Liver (tissue), 8 donors: ENCODE measurements at regions not wholly inside any gene's neighbourhood (a gene's known extent, or its start where the extent isn't known, plus 50 kb on each side); places are given as distances from the start of the nearest gene placed in this dataset.

Source experiments
- DNase-seq: peaks from one replicate; pipeline ENCODE4 v3.0.0-alpha.2; 2017; ENCODE audit warnings: low spot score
- H3K27ac ChIP-seq, 2 donors: one replicate each; pipeline ENCODE4 v1.7.0; 2013; ENCODE audit warnings: inconsistent platforms in 2 of 2, low read length in 2 of 2, control low read depth in 1 of 2, low read depth in 1 of 2, mild to moderate bottlenecking in 1 of 2
- H3K27me3 ChIP-seq, 4 donors: one replicate each; pipeline versions ENCODE4 v1.6.1 to v1.7.0; 2013; ENCODE audit warnings: low read length in 3 of 4, inconsistent platforms in 1 of 4, mild to moderate bottlenecking in 1 of 4, moderate library complexity in 1 of 4; ENCODE audit not compliant: control insufficient read depth in 4 of 4, insufficient read depth in 4 of 4
- H3K36me3 ChIP-seq, 4 donors: one replicate each; pipeline versions ENCODE4 v1.6.1 to v1.7.0; 2013; ENCODE audit warnings: low read length in 3 of 4, mild to moderate bottlenecking in 3 of 4, low read depth in 1 of 4, moderate library complexity in 1 of 4; ENCODE audit not compliant: control insufficient read depth in 4 of 4, insufficient read depth in 3 of 4
- H3K4me1 ChIP-seq, 4 donors: one replicate each; pipeline versions ENCODE4 v1.6.1 to v1.7.0; 2013; ENCODE audit warnings: low read length in 3 of 4, mild to moderate bottlenecking in 3 of 4, moderate library complexity in 1 of 4; ENCODE audit not compliant: control insufficient read depth in 4 of 4, insufficient read depth in 4 of 4
- H3K4me3 ChIP-seq, 3 donors: one replicate each; pipeline versions ENCODE4 v1.6.1 to v1.7.0; 2013; ENCODE audit warnings: low read length in 3 of 3, control low read depth in 1 of 3, low read depth in 1 of 3, mild to moderate bottlenecking in 1 of 3
- H3K9ac ChIP-seq, 2 donors: one replicate each; pipeline ENCODE4 v1.7.0; 2013; ENCODE audit warnings: low read length in 2 of 2, mild to moderate bottlenecking in 2 of 2, moderate library complexity in 2 of 2, control low read depth in 1 of 2, low read depth in 1 of 2
- H3K9me3 ChIP-seq, 4 donors: one replicate each; pipeline versions ENCODE4 v1.6.1 to v1.7.0; 2013; ENCODE audit warnings: low read length in 3 of 4; ENCODE audit not compliant: control insufficient read depth in 4 of 4
- ATF3 ChIP-seq: IDR thresholded peaks from 2 replicates; pipeline ENCODE4 v1.6.1; 2016; ENCODE audit warnings: antibody characterized with exemption
- CTCF ChIP-seq: fragments of 150-350 bp; IDR thresholded peaks from 2 replicates; pipeline ENCODE4 v1.5.1; 2017; ENCODE audit warnings: improper control_type of control experiment, low read depth, low read length; ENCODE audit not compliant: missing input control
- EGR1 ChIP-seq, 2 donors: IDR thresholded peaks; 2 replicates each; pipeline ENCODE4 v1.6.1; 2016 to 2018; ENCODE audit warnings: antibody characterized with exemption in 2 of 2, low read depth in 2 of 2
- FOXA1 ChIP-seq: IDR thresholded peaks from 2 replicates; pipeline ENCODE4 v1.6.1; 2016; ENCODE audit warnings: antibody characterized with exemption
- FOXA2 ChIP-seq: IDR thresholded peaks from 2 replicates; pipeline ENCODE4 v1.6.1; 2016; ENCODE audit warnings: antibody characterized with exemption
- GABPA ChIP-seq, 2 donors: IDR thresholded peaks in 1 of 2; conservative IDR thresholded peaks in 1 of 2; 2 replicates each; pipeline ENCODE4 v1.6.1; 2016; ENCODE audit warnings: antibody characterized with exemption in 2 of 2, mild to moderate bottlenecking in 1 of 2, moderate library complexity in 1 of 2
- HNF4A ChIP-seq, 2 donors: conservative IDR thresholded peaks; 2 replicates each; pipeline ENCODE4 v1.6.1; 2016; ENCODE audit warnings: antibody characterized with exemption in 2 of 2, mild to moderate bottlenecking in 2 of 2
- HNF4G ChIP-seq: IDR thresholded peaks from 2 replicates; pipeline ENCODE4 v1.6.1; 2016; ENCODE audit warnings: antibody characterized with exemption
- JUND ChIP-seq, 2 donors: IDR thresholded peaks; 2 replicates each; pipeline ENCODE4 v1.6.1; 2016; ENCODE audit warnings: antibody characterized with exemption in 2 of 2
- MAX ChIP-seq: IDR thresholded peaks from 2 replicates; pipeline ENCODE4 v1.6.1; 2016; ENCODE audit warnings: antibody characterized with exemption
- NR2F2 ChIP-seq: IDR thresholded peaks from 2 replicates; pipeline ENCODE4 v1.6.1; 2016; ENCODE audit warnings: antibody characterized with exemption
- RAD21 ChIP-seq, 2 donors: IDR thresholded peaks; 2 replicates each; pipeline ENCODE4 v1.6.1; 2016; ENCODE audit warnings: antibody characterized with exemption in 2 of 2, mild to moderate bottlenecking in 2 of 2
- REST ChIP-seq: IDR thresholded peaks from 2 replicates; pipeline ENCODE4 v1.6.1; 2016; ENCODE audit warnings: antibody characterized with exemption, mild to moderate bottlenecking
- RXRA ChIP-seq, 2 donors: IDR thresholded peaks; 2 replicates each; pipeline ENCODE4 v1.6.1; 2017 to 2018; ENCODE audit warnings: antibody characterized with exemption in 2 of 2, mild to moderate bottlenecking in 1 of 2
- SP1 ChIP-seq: IDR thresholded peaks from 2 replicates; pipeline ENCODE4 v1.6.1; 2018; ENCODE audit warnings: antibody characterized with exemption, mild to moderate bottlenecking
- YY1 ChIP-seq: IDR thresholded peaks from 2 replicates; pipeline ENCODE4 v1.6.1; 2016; ENCODE audit warnings: antibody characterized with exemption, mild to moderate bottlenecking
- ZBTB33 ChIP-seq: IDR thresholded peaks from 2 replicates; pipeline ENCODE4 v1.6.1; 2016; ENCODE audit warnings: antibody characterized with exemption
- WGBS: extraction: QIAGEN DNeasy Blood & Tissue Kit; methylation state at CpG from one replicate; pipeline ENCODE4 v1.1.7; 2013; 5-methylcytosine and 5-hydroxymethylcytosine counted together
- donor health status: healthy.
- donor health status: healthy.
- donor health status: healthy.
- donor health status: healthy.
- donor health status: healthy.

- Histone ChIP-seq H3K9me3 (no peaks in the 10 kb centered on the region), H3K27ac (no peak overlapping the region), H3K4me3 (no peak overlapping the region), H3K4me1 (no peaks in the 10 kb centered on the region), H3K9ac (no peak overlapping the region), H3K36me3 (no peaks in the 10 kb centered on the region), H3K27me3 (peaks cover 0 to 3% (median 0%) of the 10 kb centered on the region in 4 donors)
- 47% methylated on average over 1 of the region's 1 CpG for WGBS
- no peak for DNase-seq
- TF ChIP-seq JUND (IDR thresholded peaks at IDR 0.05) (no peak), REST (no peak), SP1 (no peak), HNF4A (conservative IDR thresholded peaks at IDR 0.05) (no peak), FOXA2 (no peak), FOXA1 (no peak), EGR1 (IDR thresholded peaks at IDR 0.05; ENCODE audit: low read depth in 2 of 2) (no peak), RXRA (IDR thresholded peaks at IDR 0.05) (no peak), YY1 (no peak), CTCF (no peak), GABPA (IDR thresholded peaks at IDR 0.05 in 1 of 2, conservative IDR thresholded peaks at IDR 0.05 in 1 of 2) (no peak), HNF4G (no peak), MAX (no peak), ATF3 (no peak), NR2F2 (no peak), ZBTB33 (no peak), RAD21 (IDR thresholded peaks at IDR 0.05) (no peak)
Measured at GRCh38 chr9:103991698-103992097, 102.4 kb upstream of the SMC2 start.
